HL-60 (cell line): ENCODE measurements at regions not wholly inside any gene's neighbourhood (a gene's known extent, or its start where the extent isn't known, plus 50 kb on each side); places are given as distances from the start of the nearest gene placed in this dataset.
"Not testable (repeated sequence)": the region's sequence is repeated elsewhere in the genome, so short reads cannot be mapped to it uniquely, and the experiment has no call there.

Source experiments
- GABPA ChIP-seq: IDR thresholded peaks from 2 replicates; pipeline ENCODE4 v1.6.1; 2012; ENCODE audit warnings: low read depth
- POLR2AphosphoS5 ChIP-seq: IDR thresholded peaks from 2 replicates; pipeline ENCODE4 v1.6.1; 2012; ENCODE audit warnings: low read depth
- SPI1 ChIP-seq: IDR thresholded peaks from 2 replicates; pipeline ENCODE4 v1.6.1; 2012; ENCODE audit warnings: low read depth, mild to moderate bottlenecking, borderline replicate concordance
- TF ChIP-seq, protein P1 (sequence below): IDR thresholded peaks from one replicate; pipeline ENCODE4 v1.5.1; 2011; ENCODE audit warnings: low read length, control low read depth, inconsistent platforms; ENCODE audit not compliant: insufficient read depth
- TF ChIP-seq, protein P2 (sequence below): IDR thresholded peaks from 2 replicates; pipeline ENCODE4 v1.6.1; 2012; ENCODE audit warnings: low read depth; ENCODE audit not compliant: insufficient replicate concordance

DNA sequence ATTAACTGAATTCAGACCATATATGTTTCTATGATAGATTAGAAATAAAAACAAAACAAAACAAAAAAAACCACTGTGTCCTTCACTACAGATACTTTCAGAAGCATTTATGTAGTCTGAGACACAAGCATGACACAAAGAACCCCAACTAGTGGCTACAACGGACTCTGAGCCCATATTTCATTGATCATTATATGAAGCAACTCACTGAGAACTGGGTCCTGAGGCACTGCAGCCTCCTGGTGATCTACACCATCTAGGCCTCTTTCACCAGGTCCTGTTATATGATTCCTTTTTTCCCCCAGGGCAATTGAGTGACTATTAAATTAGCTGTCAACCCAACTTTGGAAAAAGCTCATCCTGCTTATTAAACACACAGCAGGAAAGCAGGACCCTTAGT is 98.3 kb downstream of the NBPF8 start:
- TF ChIP-seq, protein P1, sequence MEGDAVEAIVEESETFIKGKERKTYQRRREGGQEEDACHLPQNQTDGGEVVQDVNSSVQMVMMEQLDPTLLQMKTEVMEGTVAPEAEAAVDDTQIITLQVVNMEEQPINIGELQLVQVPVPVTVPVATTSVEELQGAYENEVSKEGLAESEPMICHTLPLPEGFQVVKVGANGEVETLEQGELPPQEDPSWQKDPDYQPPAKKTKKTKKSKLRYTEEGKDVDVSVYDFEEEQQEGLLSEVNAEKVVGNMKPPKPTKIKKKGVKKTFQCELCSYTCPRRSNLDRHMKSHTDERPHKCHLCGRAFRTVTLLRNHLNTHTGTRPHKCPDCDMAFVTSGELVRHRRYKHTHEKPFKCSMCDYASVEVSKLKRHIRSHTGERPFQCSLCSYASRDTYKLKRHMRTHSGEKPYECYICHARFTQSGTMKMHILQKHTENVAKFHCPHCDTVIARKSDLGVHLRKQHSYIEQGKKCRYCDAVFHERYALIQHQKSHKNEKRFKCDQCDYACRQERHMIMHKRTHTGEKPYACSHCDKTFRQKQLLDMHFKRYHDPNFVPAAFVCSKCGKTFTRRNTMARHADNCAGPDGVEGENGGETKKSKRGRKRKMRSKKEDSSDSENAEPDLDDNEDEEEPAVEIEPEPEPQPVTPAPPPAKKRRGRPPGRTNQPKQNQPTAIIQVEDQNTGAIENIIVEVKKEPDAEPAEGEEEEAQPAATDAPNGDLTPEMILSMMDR = not testable (repeated sequence)
- TF ChIP-seq POLR2AphosphoS5, GABPA, SPI1: not testable (repeated sequence)
- TF ChIP-seq, protein P2, sequence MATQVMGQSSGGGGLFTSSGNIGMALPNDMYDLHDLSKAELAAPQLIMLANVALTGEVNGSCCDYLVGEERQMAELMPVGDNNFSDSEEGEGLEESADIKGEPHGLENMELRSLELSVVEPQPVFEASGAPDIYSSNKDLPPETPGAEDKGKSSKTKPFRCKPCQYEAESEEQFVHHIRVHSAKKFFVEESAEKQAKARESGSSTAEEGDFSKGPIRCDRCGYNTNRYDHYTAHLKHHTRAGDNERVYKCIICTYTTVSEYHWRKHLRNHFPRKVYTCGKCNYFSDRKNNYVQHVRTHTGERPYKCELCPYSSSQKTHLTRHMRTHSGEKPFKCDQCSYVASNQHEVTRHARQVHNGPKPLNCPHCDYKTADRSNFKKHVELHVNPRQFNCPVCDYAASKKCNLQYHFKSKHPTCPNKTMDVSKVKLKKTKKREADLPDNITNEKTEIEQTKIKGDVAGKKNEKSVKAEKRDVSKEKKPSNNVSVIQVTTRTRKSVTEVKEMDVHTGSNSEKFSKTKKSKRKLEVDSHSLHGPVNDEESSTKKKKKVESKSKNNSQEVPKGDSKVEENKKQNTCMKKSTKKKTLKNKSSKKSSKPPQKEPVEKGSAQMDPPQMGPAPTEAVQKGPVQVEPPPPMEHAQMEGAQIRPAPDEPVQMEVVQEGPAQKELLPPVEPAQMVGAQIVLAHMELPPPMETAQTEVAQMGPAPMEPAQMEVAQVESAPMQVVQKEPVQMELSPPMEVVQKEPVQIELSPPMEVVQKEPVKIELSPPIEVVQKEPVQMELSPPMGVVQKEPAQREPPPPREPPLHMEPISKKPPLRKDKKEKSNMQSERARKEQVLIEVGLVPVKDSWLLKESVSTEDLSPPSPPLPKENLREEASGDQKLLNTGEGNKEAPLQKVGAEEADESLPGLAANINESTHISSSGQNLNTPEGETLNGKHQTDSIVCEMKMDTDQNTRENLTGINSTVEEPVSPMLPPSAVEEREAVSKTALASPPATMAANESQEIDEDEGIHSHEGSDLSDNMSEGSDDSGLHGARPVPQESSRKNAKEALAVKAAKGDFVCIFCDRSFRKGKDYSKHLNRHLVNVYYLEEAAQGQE = not testable (repeated sequence)
